ENCODE measurements at regions not wholly inside any gene's neighbourhood (a gene's known extent, or its start where the extent isn't known, plus 50 kb on each side); places are given as distances from the start of the nearest gene placed in this dataset.

GRCh38 chr10:78550090-78550489, 516.4 kb downstream of the RPS24 start:
- no peak for DNase-seq

GRCh38 chr10:78550716-78551115, 517.1 kb downstream of the RPS24 start:
- DNase-seq, result no peak

- no peak for DNase-seq
These were observed 517.4 kb upstream of the ZMIZ1 start for GRCh38 chr10:78551184-78552005.

GRCh38 chr10:78552261-78552811, 516.4 kb upstream of the ZMIZ1 start:
- no peak for DNase-seq

GRCh38 chr10:78553792-78554191, 515.0 kb upstream of the ZMIZ1 start:
- DNase-seq, result no peak

GRCh38 chr10:78555128-78555527, 513.6 kb upstream of the ZMIZ1 start:
- no peak for DNase-seq

GRCh38 chr10:78556705-78557432, 511.9 kb upstream of the ZMIZ1 start:
- DNase-seq, result peak; percentile 12

GRCh38 chr10:78557433-78557925, 511.3 kb upstream of the ZMIZ1 start:
- no peak for DNase-seq

- DNase-seq, result no peak
These were observed 509.0 kb upstream of the ZMIZ1 start for GRCh38 chr10:78559661-78560340.

- DNase-seq, result no peak
These were observed 508.5 kb upstream of the ZMIZ1 start for GRCh38 chr10:78560341-78560688.

- DNase-seq, result no peak
These were observed 505.5 kb upstream of the ZMIZ1 start for GRCh38 chr10:78563314-78563713.

GRCh38 chr10:78565841-78566240, 502.9 kb upstream of the ZMIZ1 start:
- no peak for DNase-seq

GRCh38 chr10:78566284-78567111, 502.3 kb upstream of the ZMIZ1 start:
- no peak for DNase-seq

GRCh38 chr10:78567680-78568455, 500.9 kb upstream of the ZMIZ1 start:
- no peak for DNase-seq

GRCh38 chr10:78568620-78569019, 500.1 kb upstream of the ZMIZ1 start:
- no peak for DNase-seq

GRCh38 chr10:78570633-78571235, 498.0 kb upstream of the ZMIZ1 start:
- no peak for DNase-seq

GRCh38 chr10:78571286-78571685, 497.5 kb upstream of the ZMIZ1 start:
- DNase-seq, result no peak

- DNase-seq, result no peak
These were observed 496.9 kb upstream of the ZMIZ1 start for GRCh38 chr10:78571891-78572290.

- no peak for DNase-seq
These were observed 496.2 kb upstream of the ZMIZ1 start for GRCh38 chr10:78572565-78572964.

GRCh38 chr10:78574547-78574946, 494.2 kb upstream of the ZMIZ1 start:
- no peak for DNase-seq

GRCh38 chr10:78575400-78575799, 493.4 kb upstream of the ZMIZ1 start:
- DNase-seq, result no peak
